ENCODE measurements at regions not wholly inside any gene's neighbourhood (a gene's known extent, or its start where the extent isn't known, plus 50 kb on each side); places are given as distances from the start of the nearest gene placed in this dataset.
"Not testable (repeated sequence)": the region's sequence is repeated elsewhere in the genome, so short reads cannot be mapped to it uniquely, and the experiment has no call there.

DNA sequence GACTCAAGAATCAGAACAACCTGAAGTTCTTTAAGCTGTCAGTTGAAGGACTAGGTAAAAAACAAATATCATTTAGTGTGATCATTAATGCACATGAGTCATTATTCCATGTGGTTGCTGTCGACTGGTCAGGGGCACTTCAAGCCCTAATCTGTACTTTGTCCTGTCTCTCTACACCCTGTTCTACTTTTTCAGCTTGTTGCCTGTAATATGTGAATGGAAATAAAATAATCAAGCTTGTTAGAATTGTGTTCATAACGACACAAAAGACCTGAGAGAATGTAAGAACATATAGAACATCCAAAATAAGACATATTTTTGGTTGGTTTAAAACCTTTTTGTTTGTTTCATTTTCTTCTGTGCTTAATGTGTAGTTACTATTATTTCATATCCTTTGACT lies 87.4 kb upstream of the NBPF9 start:
- intact Hi-C loops (cut with micrococcal nuclease) = not testable (repeated sequence)

DNA sequence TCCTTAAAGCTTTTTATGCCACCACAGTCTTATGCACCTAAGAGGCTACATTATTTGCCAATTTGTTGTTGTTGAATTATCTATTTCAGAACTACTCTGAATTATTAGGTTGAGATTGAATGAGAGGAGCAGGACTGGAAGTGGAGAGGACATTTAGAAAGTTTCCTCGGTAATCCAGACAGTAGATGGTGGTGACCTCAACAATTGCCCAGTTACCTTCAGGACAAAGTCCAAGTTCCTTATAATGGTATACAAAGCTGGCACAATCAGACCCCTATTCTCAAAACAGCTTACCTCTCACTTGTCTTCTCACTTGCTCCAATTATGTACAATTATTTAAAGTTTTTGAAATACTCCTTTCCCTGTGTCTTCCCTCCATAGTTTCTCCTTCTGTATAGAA lies 93.3 kb upstream of the NBPF9 start:
- BruUV-seq (replicated peaks) = not testable (repeated sequence)

More for the DNA sequence above, 87.4 kb upstream of the NBPF9 start:
- H3F3A ChIP-seq (ENCODE audit: low read length, unreplicated experiment); H3K4me2 ChIP-seq (ENCODE audit: low read length); DNase-seq; H3K36me3 ChIP-seq (ENCODE audit: low read depth, low read length); H3K9me2 ChIP-seq (replicated peaks; ENCODE audit: low read length); H3K4me1 ChIP-seq (ENCODE audit: insufficient read depth, low read length); H3K27ac ChIP-seq (ENCODE audit: low read length); ATAC-seq; BruUV-seq (replicated peaks); H3K79me2 ChIP-seq (ENCODE audit: low read length); POLR2A ChIA-PET (ENCODE audit: unreplicated experiment); H3K9ac ChIP-seq (ENCODE audit: low read length); CTCF ChIA-PET; H3K4me3 ChIP-seq (ENCODE audit: low read length); H3K27me3 ChIP-seq (ENCODE audit: low read length); H2AFZ ChIP-seq (ENCODE audit: low read length); H4K20me1 ChIP-seq (ENCODE audit: low read length); H3K9me3 ChIP-seq (ENCODE audit: low read length): not testable (repeated sequence)

DNA sequence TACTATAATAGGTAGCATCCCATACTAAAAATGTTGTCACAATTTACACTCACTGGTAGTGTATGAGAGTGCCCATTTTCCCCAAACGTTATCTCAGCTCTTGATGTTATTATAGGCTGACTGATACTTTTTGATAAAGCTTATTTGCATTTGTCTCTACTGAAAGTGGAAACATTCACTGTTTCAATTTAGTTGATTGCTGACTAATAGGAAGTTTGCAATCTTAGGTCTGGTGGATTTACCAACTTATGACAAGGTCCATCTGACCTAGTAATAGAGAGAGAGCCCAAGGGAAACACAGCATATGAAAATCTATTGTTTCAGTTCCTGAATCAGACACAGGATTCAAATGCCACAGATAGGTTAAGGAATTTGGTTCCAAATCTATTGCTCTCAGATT lies 97.2 kb upstream of the NBPF9 start:
- H3K27me3 ChIP-seq (ENCODE audit: low read length); H3K79me2 ChIP-seq (ENCODE audit: low read length); H3K9me2 ChIP-seq (replicated peaks; ENCODE audit: low read length); H3K4me2 ChIP-seq (ENCODE audit: low read length); H3K9me3 ChIP-seq (ENCODE audit: low read length); H3F3A ChIP-seq (ENCODE audit: low read length, unreplicated experiment); POLR2A ChIA-PET (ENCODE audit: unreplicated experiment); H3K27ac ChIP-seq (ENCODE audit: low read length); H3K4me1 ChIP-seq (ENCODE audit: insufficient read depth, low read length); H3K4me3 ChIP-seq (ENCODE audit: low read length); H4K20me1 ChIP-seq (ENCODE audit: low read length); H2AFZ ChIP-seq (ENCODE audit: low read length); H3K36me3 ChIP-seq (ENCODE audit: low read depth, low read length); BruUV-seq (replicated peaks); intact Hi-C loops (cut with micrococcal nuclease); CTCF ChIA-PET; H3K9ac ChIP-seq (ENCODE audit: low read length): not testable (repeated sequence)
- ATAC-seq (peak; percentile 50; the same call in 1 of the 2 replicates), DNase-seq (peak; percentile 22)

More for the DNA sequence above, 93.3 kb upstream of the NBPF9 start:
- H3K9me2 ChIP-seq (replicated peaks; ENCODE audit: low read length); CTCF ChIA-PET; H2AFZ ChIP-seq (ENCODE audit: low read length); H3K27ac ChIP-seq (ENCODE audit: low read length); intact Hi-C loops (cut with micrococcal nuclease); H3K4me1 ChIP-seq (ENCODE audit: insufficient read depth, low read length); H3K79me2 ChIP-seq (ENCODE audit: low read length); H3K9ac ChIP-seq (ENCODE audit: low read length); H3K27me3 ChIP-seq (ENCODE audit: low read length); H3K4me2 ChIP-seq (ENCODE audit: low read length); ATAC-seq; H3F3A ChIP-seq (ENCODE audit: low read length, unreplicated experiment); H3K4me3 ChIP-seq (ENCODE audit: low read length); H4K20me1 ChIP-seq (ENCODE audit: low read length); H3K9me3 ChIP-seq (ENCODE audit: low read length); H3K36me3 ChIP-seq (ENCODE audit: low read depth, low read length); POLR2A ChIA-PET (ENCODE audit: unreplicated experiment): not testable (repeated sequence)
- peak; percentile 1 for DNase-seq

DNA sequence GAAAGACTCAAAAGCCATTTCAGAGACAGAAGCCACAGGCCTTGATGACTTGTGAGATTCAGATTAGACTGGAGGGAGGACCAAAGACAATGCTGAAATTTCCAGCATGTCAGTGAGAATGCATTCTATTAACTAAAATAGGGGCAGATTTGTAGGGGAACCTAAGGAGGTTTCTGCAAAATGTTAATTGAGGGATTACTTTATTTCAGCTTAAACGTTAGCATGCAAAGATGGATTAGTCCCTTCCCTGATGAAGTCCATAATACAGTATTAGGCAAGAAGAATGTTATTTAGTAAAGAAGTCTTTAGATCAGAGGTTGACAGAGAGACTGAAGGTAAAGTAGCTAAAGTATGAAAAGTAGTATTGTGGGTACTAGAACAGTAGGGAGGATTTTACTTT lies 98.9 kb upstream of the NBPF9 start:
- H3K27ac ChIP-seq (ENCODE audit: low read length); H3K36me3 ChIP-seq (ENCODE audit: low read depth, low read length); H3K4me2 ChIP-seq (ENCODE audit: low read length); H3K9me3 ChIP-seq (ENCODE audit: low read length); H3F3A ChIP-seq (ENCODE audit: low read length, unreplicated experiment); H2AFZ ChIP-seq (ENCODE audit: low read length); H3K9me2 ChIP-seq (replicated peaks; ENCODE audit: low read length); H3K27me3 ChIP-seq (ENCODE audit: low read length); BruUV-seq (replicated peaks); H4K20me1 ChIP-seq (ENCODE audit: low read length); H3K4me3 ChIP-seq (ENCODE audit: low read length); H3K4me1 ChIP-seq (ENCODE audit: insufficient read depth, low read length); ATAC-seq; POLR2A ChIA-PET (ENCODE audit: unreplicated experiment); H3K9ac ChIP-seq (ENCODE audit: low read length); H3K79me2 ChIP-seq (ENCODE audit: low read length); DNase-seq; CTCF ChIA-PET; intact Hi-C loops (cut with micrococcal nuclease): not testable (repeated sequence)

DNA sequence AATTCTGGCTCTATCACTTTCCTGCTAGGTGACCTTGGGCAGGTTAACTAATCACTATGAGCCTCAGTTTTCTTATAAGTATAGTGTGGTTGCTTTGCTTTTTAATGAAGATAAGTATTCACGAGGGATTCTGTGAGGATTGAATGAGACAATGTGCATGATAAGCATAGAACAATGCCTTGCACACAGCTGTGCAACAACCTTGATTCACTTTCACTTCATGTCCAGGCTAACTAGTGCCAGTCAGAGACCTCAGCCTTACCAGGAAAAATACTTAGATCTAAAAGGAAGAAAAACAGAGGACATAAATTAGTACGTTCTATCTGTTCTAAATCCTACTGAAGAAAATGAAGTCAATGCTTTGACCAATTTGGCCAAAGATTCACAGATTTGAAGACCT lies 101.0 kb upstream of the NBPF9 start:
- H3K9ac ChIP-seq (ENCODE audit: low read length); H3F3A ChIP-seq (ENCODE audit: low read length, unreplicated experiment); H3K9me2 ChIP-seq (replicated peaks; ENCODE audit: low read length); H2AFZ ChIP-seq (ENCODE audit: low read length); ATAC-seq; H3K27ac ChIP-seq (ENCODE audit: low read length); POLR2A ChIA-PET (ENCODE audit: unreplicated experiment); H3K9me3 ChIP-seq (ENCODE audit: low read length); H3K27me3 ChIP-seq (ENCODE audit: low read length); H3K4me3 ChIP-seq (ENCODE audit: low read length); H3K79me2 ChIP-seq (ENCODE audit: low read length); BruUV-seq (replicated peaks); CTCF ChIA-PET; intact Hi-C loops (cut with micrococcal nuclease); H3K4me2 ChIP-seq (ENCODE audit: low read length); H3K36me3 ChIP-seq (ENCODE audit: low read depth, low read length); H4K20me1 ChIP-seq (ENCODE audit: low read length); H3K4me1 ChIP-seq (ENCODE audit: insufficient read depth, low read length); DNase-seq: not testable (repeated sequence)

DNA sequence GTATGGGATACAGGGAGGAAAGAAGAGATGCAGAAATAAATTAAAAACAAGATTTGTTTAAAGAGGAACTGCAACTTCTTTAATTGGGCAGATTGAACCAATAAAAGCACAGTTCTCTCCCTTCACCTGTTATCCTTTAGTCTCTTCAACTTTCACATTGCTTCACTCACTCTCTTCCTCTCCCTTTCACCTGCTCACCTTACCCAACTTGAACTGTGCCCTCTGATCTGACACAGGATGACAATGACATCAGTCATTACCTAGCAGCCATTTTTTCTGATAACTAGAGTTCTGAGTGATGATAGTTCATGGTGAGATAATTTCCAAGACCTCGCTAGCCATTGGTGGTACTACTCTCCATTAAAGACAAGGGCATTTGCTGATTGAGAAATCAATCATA lies 105.5 kb upstream of the NBPF9 start:
- H3F3A ChIP-seq (ENCODE audit: low read length, unreplicated experiment); H3K4me3 ChIP-seq (ENCODE audit: low read length); BruUV-seq (replicated peaks); H3K79me2 ChIP-seq (ENCODE audit: low read length); H2AFZ ChIP-seq (ENCODE audit: low read length); DNase-seq; H3K4me2 ChIP-seq (ENCODE audit: low read length); H3K9me3 ChIP-seq (ENCODE audit: low read length); H3K9ac ChIP-seq (ENCODE audit: low read length); POLR2A ChIA-PET (ENCODE audit: unreplicated experiment); H3K27me3 ChIP-seq (ENCODE audit: low read length); intact Hi-C loops (cut with micrococcal nuclease); H3K36me3 ChIP-seq (ENCODE audit: low read depth, low read length); ATAC-seq; H4K20me1 ChIP-seq (ENCODE audit: low read length); CTCF ChIA-PET; H3K4me1 ChIP-seq (ENCODE audit: insufficient read depth, low read length); H3K9me2 ChIP-seq (replicated peaks; ENCODE audit: low read length); H3K27ac ChIP-seq (ENCODE audit: low read length): not testable (repeated sequence)

DNA sequence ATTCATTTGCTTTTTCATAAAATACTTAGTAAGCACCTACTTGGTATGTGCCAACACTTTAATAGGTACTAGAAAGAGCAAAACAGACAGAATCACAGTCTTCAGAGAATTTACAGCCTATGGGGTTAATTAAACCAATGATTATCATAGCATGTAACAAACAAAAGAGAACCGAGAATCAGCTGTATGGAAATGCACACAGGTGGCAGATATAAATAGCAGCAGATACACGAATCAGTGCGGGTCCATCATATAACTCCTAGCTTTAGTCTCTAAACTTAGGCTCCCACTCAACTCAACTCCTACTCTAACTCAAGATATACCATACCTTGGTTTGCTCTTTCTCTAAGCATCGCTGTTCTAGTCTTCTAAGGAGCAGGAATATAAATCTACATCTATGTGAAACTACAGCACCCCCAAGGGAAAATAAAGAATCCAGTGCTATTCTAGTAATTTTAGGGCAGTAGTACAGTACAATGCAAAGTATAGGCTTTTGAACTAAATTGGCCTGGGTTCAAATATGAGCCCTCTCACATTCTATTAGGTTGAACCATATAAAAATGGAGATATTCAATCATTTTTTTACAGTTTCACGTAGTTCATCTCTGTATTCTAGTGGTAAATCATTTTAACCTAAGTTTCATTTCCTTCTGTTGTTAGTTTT lies 108.5 kb upstream of the NBPF9 start:
- CTCF ChIA-PET; DNase-seq; H4K20me1 ChIP-seq (ENCODE audit: low read length); H3K36me3 ChIP-seq (ENCODE audit: low read depth, low read length); H3K4me2 ChIP-seq (ENCODE audit: low read length); H3K4me1 ChIP-seq (ENCODE audit: insufficient read depth, low read length); H3K9ac ChIP-seq (ENCODE audit: low read length); H3K9me2 ChIP-seq (replicated peaks; ENCODE audit: low read length); H3K4me3 ChIP-seq (ENCODE audit: low read length); H3K9me3 ChIP-seq (ENCODE audit: low read length); H3F3A ChIP-seq (ENCODE audit: low read length, unreplicated experiment); H3K27ac ChIP-seq (ENCODE audit: low read length); BruUV-seq (replicated peaks); intact Hi-C loops (cut with micrococcal nuclease); POLR2A ChIA-PET (ENCODE audit: unreplicated experiment); H3K79me2 ChIP-seq (ENCODE audit: low read length); ATAC-seq; H3K27me3 ChIP-seq (ENCODE audit: low read length); H2AFZ ChIP-seq (ENCODE audit: low read length): not testable (repeated sequence)
